ENCODE measurements at regions not wholly inside any gene's neighbourhood (a gene's known extent, or its start where the extent isn't known, plus 50 kb on each side); places are given as distances from the start of the nearest gene placed in this dataset.

GRCh38 chr2:52395912-52396311 lies 1364.0 kb upstream of the NRXN1 start:
- H3K9me3 ChIP-seq (ENCODE audit: control insufficient read depth, insufficient read depth, low read length) = no peaks in the 10 kb centered on the region
- peak; percentile 30 for DNase-seq (ENCODE audit: low read depth, low spot score)
- ChIA-PET POLR2A (no interaction called here), CTCF (interaction anchor here (0.6 kb wide), 1 partner anchor 561 kb away, joined by 3 read pairs; no protein-coding TSS in a partner anchor)
- no peak overlapping the region for H3K27ac ChIP-seq (ENCODE audit: low read depth, low read length)
- H3K4me3 ChIP-seq (ENCODE audit: low read depth, low read length) = no peak overlapping the region
- no peak for TF ChIP-seq CTCF (IDR thresholded peaks at IDR 0.05; ENCODE audit: low read depth, low read length)
- no peaks in the 10 kb centered on the region for H3K27me3 ChIP-seq (ENCODE audit: control insufficient read depth, insufficient read depth, low read length)

GRCh38 chr2:52391621-52392020 lies 1359.7 kb upstream of the NRXN1 start:
- no peak for DNase-seq (ENCODE audit: low read depth, low spot score)
- H3K9me3 ChIP-seq (ENCODE audit: control insufficient read depth, insufficient read depth, low read length) = no peaks in the 10 kb centered on the region
- no peak for TF ChIP-seq CTCF (IDR thresholded peaks at IDR 0.05; ENCODE audit: low read depth, low read length)
- ChIA-PET CTCF (no interaction called here), POLR2A (no interaction called here)
- H3K27me3 ChIP-seq (ENCODE audit: control insufficient read depth, insufficient read depth, low read length) = no peaks in the 10 kb centered on the region
- no peak overlapping the region for H3K4me3 ChIP-seq (ENCODE audit: low read depth, low read length)
- no peak overlapping the region for H3K27ac ChIP-seq (ENCODE audit: low read depth, low read length)

GRCh38 chr2:52390651-52391050 lies 1358.7 kb upstream of the NRXN1 start:
- no peak for TF ChIP-seq CTCF (IDR thresholded peaks at IDR 0.05; ENCODE audit: low read depth, low read length)
- ChIA-PET POLR2A (no interaction called here), CTCF (no interaction called here)
- no peak overlapping the region for H3K4me3 ChIP-seq (ENCODE audit: low read depth, low read length)
- peak; percentile 26 for DNase-seq (ENCODE audit: low read depth, low spot score)
- H3K27me3 ChIP-seq (ENCODE audit: control insufficient read depth, insufficient read depth, low read length) = no peaks in the 10 kb centered on the region
- H3K9me3 ChIP-seq (ENCODE audit: control insufficient read depth, insufficient read depth, low read length) = no peaks in the 10 kb centered on the region
- no peak overlapping the region for H3K27ac ChIP-seq (ENCODE audit: low read depth, low read length)

- ChIA-PET CTCF (no interaction called here), POLR2A (no interaction called here)
- no peaks in the 10 kb centered on the region for H3K27me3 ChIP-seq (ENCODE audit: control insufficient read depth, insufficient read depth, low read length)
- H3K9me3 ChIP-seq (ENCODE audit: control insufficient read depth, insufficient read depth, low read length) = no peaks in the 10 kb centered on the region
- H3K4me3 ChIP-seq (ENCODE audit: low read depth, low read length) = no peak overlapping the region
- TF ChIP-seq CTCF (IDR thresholded peaks at IDR 0.05; ENCODE audit: low read depth, low read length) = no peak
- H3K27ac ChIP-seq (ENCODE audit: low read depth, low read length) = no peak overlapping the region
- DNase-seq (ENCODE audit: low read depth, low spot score) = no peak
Measured at GRCh38 chr2:52387937-52388590, 1356.1 kb upstream of the NRXN1 start.

- no peak for DNase-seq (ENCODE audit: low read depth, low spot score)
- CTCF ChIA-PET = no interaction called here
- no peaks in the 10 kb centered on the region for H3K27me3 ChIP-seq (ENCODE audit: control insufficient read depth, insufficient read depth, low read length)
Measured at GRCh38 chr2:52386433-52387030, 1354.6 kb upstream of the NRXN1 start.

More at GRCh38 chr2:52386433-52387030, 1354.6 kb upstream of the NRXN1 start:
- Histone ChIP-seq H3K4me3 (ENCODE audit: low read depth, low read length) (no peak overlapping the region), H3K27ac (ENCODE audit: low read depth, low read length) (no peak overlapping the region), H3K9me3 (ENCODE audit: control insufficient read depth, insufficient read depth, low read length) (no peaks in the 10 kb centered on the region)
- POLR2A ChIA-PET = no interaction called here
- TF ChIP-seq CTCF (IDR thresholded peaks at IDR 0.05; ENCODE audit: low read depth, low read length) = no peak

All from AG04450 (cell line).